ENCODE measurements at regions not wholly inside any gene's neighbourhood (a gene's known extent, or its start where the extent isn't known, plus 50 kb on each side); places are given as distances from the start of the nearest gene placed in this dataset.

- no peak for TF ChIP-seq CTCF (conservative IDR thresholded peaks at IDR 0.05; ENCODE audit: low read depth, low read length)
- no peak for TF ChIP-seq EZH2 (IDR thresholded peaks at IDR 0.05; ENCODE audit: borderline replicate concordance, low read depth, low read length, poor library complexity, severe bottlenecking)
These were observed 136.8 kb downstream of the OLIG3 start for GRCh38 chr6:137357263-137357947.
